ENCODE measurements at regions not wholly inside any gene's neighbourhood (a gene's known extent, or its start where the extent isn't known, plus 50 kb on each side); places are given as distances from the start of the nearest gene placed in this dataset.

DNA sequence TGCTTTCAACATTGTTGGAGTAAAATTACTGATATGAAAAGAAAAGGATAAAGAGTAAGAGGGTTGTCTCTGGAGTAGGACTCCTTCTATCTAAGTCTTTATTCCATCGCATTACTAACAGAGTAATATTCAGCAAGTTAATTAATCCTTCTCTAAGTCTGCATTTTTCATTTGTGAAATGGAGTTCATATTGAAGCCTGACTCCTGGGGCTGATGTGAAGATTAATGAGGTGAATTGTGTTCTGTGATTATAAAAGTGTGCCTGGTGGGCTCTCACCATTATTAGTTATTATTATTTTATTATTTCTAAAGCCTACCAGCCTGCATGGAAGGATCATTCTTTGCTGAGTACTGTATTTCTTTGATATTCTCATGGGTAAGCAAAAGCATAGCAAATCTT is 1096.7 kb downstream of the KCNT2 start:
- TF ChIP-seq, protein P1, sequence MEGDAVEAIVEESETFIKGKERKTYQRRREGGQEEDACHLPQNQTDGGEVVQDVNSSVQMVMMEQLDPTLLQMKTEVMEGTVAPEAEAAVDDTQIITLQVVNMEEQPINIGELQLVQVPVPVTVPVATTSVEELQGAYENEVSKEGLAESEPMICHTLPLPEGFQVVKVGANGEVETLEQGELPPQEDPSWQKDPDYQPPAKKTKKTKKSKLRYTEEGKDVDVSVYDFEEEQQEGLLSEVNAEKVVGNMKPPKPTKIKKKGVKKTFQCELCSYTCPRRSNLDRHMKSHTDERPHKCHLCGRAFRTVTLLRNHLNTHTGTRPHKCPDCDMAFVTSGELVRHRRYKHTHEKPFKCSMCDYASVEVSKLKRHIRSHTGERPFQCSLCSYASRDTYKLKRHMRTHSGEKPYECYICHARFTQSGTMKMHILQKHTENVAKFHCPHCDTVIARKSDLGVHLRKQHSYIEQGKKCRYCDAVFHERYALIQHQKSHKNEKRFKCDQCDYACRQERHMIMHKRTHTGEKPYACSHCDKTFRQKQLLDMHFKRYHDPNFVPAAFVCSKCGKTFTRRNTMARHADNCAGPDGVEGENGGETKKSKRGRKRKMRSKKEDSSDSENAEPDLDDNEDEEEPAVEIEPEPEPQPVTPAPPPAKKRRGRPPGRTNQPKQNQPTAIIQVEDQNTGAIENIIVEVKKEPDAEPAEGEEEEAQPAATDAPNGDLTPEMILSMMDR (IDR thresholded peaks at IDR 0.05) = no peak
- no peak for TF ChIP-seq EZH2 (IDR thresholded peaks at IDR 0.05)
- TF ChIP-seq EZH2phosphoT487 (IDR thresholded peaks at IDR 0.05) = no peak

Measured in neural progenitor cell (in vitro differentiated cells).